Stimulated activated effector memory CD8-positive, alpha-beta T cell treated with anti-CD3 and anti-CD28 coated beads, Interleukin-12 subunit alpha, Interleukin-12 subunit beta, amount 100 ng/mL, for 72 hours (primary cell): ENCODE measurements at regions not wholly inside any gene's neighbourhood (a gene's known extent, or its start where the extent isn't known, plus 50 kb on each side); places are given as distances from the start of the nearest gene placed in this dataset.

Experiments used
- ATAC-seq: fragments of 150-1000 bp; cut with Tn5 transposase; 2 replicates; pipeline ENCODE4 v1.10.0; 2021
- DNase-seq, 2 donors: peaks; one replicate each; pipeline ENCODE4 v3.0.0; 2021 to 2022; ENCODE audit warnings: low spot score in 2 of 2
- H3K27ac Mint-ChIP-seq: one replicate; pipeline ENCODE4 v1.8.0; 2022; ENCODE audit warnings: mild to moderate bottlenecking, mixed read lengths
- H3K36me3 Mint-ChIP-seq: one replicate; pipeline ENCODE4 v1.8.0; 2022; ENCODE audit warnings: mild to moderate bottlenecking, mixed read lengths
- H3K4me1 Mint-ChIP-seq: one replicate; pipeline ENCODE4 v1.8.0; 2022; ENCODE audit warnings: mixed read lengths
- H3K4me3 Mint-ChIP-seq: one replicate; pipeline ENCODE4 v1.8.0; 2022; ENCODE audit warnings: mild to moderate bottlenecking, mixed read lengths
- H3K9me3 Mint-ChIP-seq: one replicate; pipeline ENCODE4 v1.8.0; 2022; ENCODE audit warnings: mixed read lengths

- no peak overlapping the region for H3K27ac Mint-ChIP-seq
- DNase-seq (no peak), ATAC-seq (no peak)
- no peak overlapping the region for H3K4me3 Mint-ChIP-seq
- no peaks in the 10 kb centered on the region for H3K36me3 Mint-ChIP-seq
- no peaks in the 10 kb centered on the region for H3K4me1 Mint-ChIP-seq
- no peaks in the 10 kb centered on the region for H3K9me3 Mint-ChIP-seq
These were observed 75.3 kb upstream of the OLFM1 start for GRCh38 chr9:135012166-135012565.

GRCh38 chr9:135014311-135015010, 73.0 kb upstream of the OLFM1 start:
- Mint-ChIP-seq H3K4me3 (no peak overlapping the region), H3K9me3 (no peaks in the 10 kb centered on the region), H3K36me3 (no peaks in the 10 kb centered on the region), H3K4me1 (peaks cover 4% of the 10 kb centered on the region), H3K27ac (no peak overlapping the region)
- no peak for DNase-seq
- no peak for ATAC-seq

GRCh38 chr9:135015096-135015495, 72.4 kb upstream of the OLFM1 start:
- ATAC-seq = no peak
- no peak overlapping the region for H3K4me3 Mint-ChIP-seq
- H3K4me1 Mint-ChIP-seq = peaks cover 4% of the 10 kb centered on the region
- H3K36me3 Mint-ChIP-seq = no peaks in the 10 kb centered on the region
- H3K9me3 Mint-ChIP-seq = no peaks in the 10 kb centered on the region
- DNase-seq = no peak
- no peak overlapping the region for H3K27ac Mint-ChIP-seq

GRCh38 chr9:135015565-135015964, 71.9 kb upstream of the OLFM1 start:
- DNase-seq = no peak
- H3K27ac Mint-ChIP-seq = no peak overlapping the region
- H3K36me3 Mint-ChIP-seq = no peaks in the 10 kb centered on the region
- no peak for ATAC-seq
- H3K9me3 Mint-ChIP-seq = no peaks in the 10 kb centered on the region
- H3K4me3 Mint-ChIP-seq = no peak overlapping the region
- H3K4me1 Mint-ChIP-seq = peaks cover 4% of the 10 kb centered on the region

GRCh38 chr9:135016037-135016640, 71.3 kb upstream of the OLFM1 start:
- Mint-ChIP-seq H3K4me1 (peaks cover 4% of the 10 kb centered on the region), H3K9me3 (no peaks in the 10 kb centered on the region), H3K27ac (no peak overlapping the region), H3K36me3 (no peaks in the 10 kb centered on the region), H3K4me3 (no peak overlapping the region)
- no peak for ATAC-seq
- DNase-seq = no peak

- Mint-ChIP-seq H3K4me1 (peaks cover 4% of the 10 kb centered on the region), H3K36me3 (no peaks in the 10 kb centered on the region), H3K9me3 (no peaks in the 10 kb centered on the region), H3K27ac (no peak overlapping the region), H3K4me3 (no peak overlapping the region)
- no peak for DNase-seq
- no peak for ATAC-seq
These were observed 70.6 kb upstream of the OLFM1 start for GRCh38 chr9:135016876-135017275.

- peaks cover 4% of the 10 kb centered on the region for H3K4me1 Mint-ChIP-seq
- ATAC-seq = no peak
- H3K27ac Mint-ChIP-seq = no peak overlapping the region
These were observed 69.6 kb upstream of the OLFM1 start for GRCh38 chr9:135017899-135018298.

GRCh38 chr9:135018306-135018915, 69.1 kb upstream of the OLFM1 start:
- no peak overlapping the region for H3K27ac Mint-ChIP-seq
- no peaks in the 10 kb centered on the region for H3K9me3 Mint-ChIP-seq
- no peak for DNase-seq
- ATAC-seq = no peak
- no peaks in the 10 kb centered on the region for H3K36me3 Mint-ChIP-seq
- H3K4me1 Mint-ChIP-seq = peaks cover 4% of the 10 kb centered on the region
- no peak overlapping the region for H3K4me3 Mint-ChIP-seq

More at GRCh38 chr9:135017899-135018298, 69.6 kb upstream of the OLFM1 start:
- H3K4me3 Mint-ChIP-seq = no peak overlapping the region
- no peak for DNase-seq
- no peaks in the 10 kb centered on the region for H3K36me3 Mint-ChIP-seq
- H3K9me3 Mint-ChIP-seq = no peaks in the 10 kb centered on the region

GRCh38 chr9:135019224-135019623, 68.2 kb upstream of the OLFM1 start:
- no peak for ATAC-seq
- Mint-ChIP-seq H3K9me3 (no peaks in the 10 kb centered on the region), H3K4me1 (peaks cover 4% of the 10 kb centered on the region), H3K36me3 (no peaks in the 10 kb centered on the region), H3K4me3 (no peak overlapping the region), H3K27ac (no peak overlapping the region)
- DNase-seq = no peak

- no peaks in the 10 kb centered on the region for H3K9me3 Mint-ChIP-seq
- H3K27ac Mint-ChIP-seq = no peak overlapping the region
- DNase-seq = no peak
- no peak overlapping the region for H3K4me3 Mint-ChIP-seq
- no peak for ATAC-seq
- H3K4me1 Mint-ChIP-seq = peaks cover 4% of the 10 kb centered on the region
- H3K36me3 Mint-ChIP-seq = no peaks in the 10 kb centered on the region
These were observed 66.7 kb upstream of the OLFM1 start for GRCh38 chr9:135020481-135021392.

GRCh38 chr9:135021393-135021789, 66.1 kb upstream of the OLFM1 start:
- Mint-ChIP-seq H3K27ac (no peak overlapping the region), H3K4me1 (peaks cover 4% of the 10 kb centered on the region), H3K36me3 (no peaks in the 10 kb centered on the region), H3K9me3 (no peaks in the 10 kb centered on the region), H3K4me3 (no peak overlapping the region)
- DNase-seq = no peak
- no peak for ATAC-seq

GRCh38 chr9:135022191-135022870, 65.1 kb upstream of the OLFM1 start:
- ATAC-seq (no peak), DNase-seq (no peak)
- Mint-ChIP-seq H3K4me3 (no peak overlapping the region), H3K9me3 (no peaks in the 10 kb centered on the region), H3K27ac (no peak overlapping the region), H3K4me1 (peaks cover 4% of the 10 kb centered on the region), H3K36me3 (no peaks in the 10 kb centered on the region)

- H3K9me3 Mint-ChIP-seq = no peaks in the 10 kb centered on the region
- H3K36me3 Mint-ChIP-seq = no peaks in the 10 kb centered on the region
- ATAC-seq (no peak), DNase-seq (no peak)
- peaks cover 4% of the 10 kb centered on the region for H3K4me1 Mint-ChIP-seq
- H3K27ac Mint-ChIP-seq = no peak overlapping the region
- H3K4me3 Mint-ChIP-seq = no peak overlapping the region
These were observed 64.2 kb upstream of the OLFM1 start for GRCh38 chr9:135023088-135023785.

- Mint-ChIP-seq H3K36me3 (no peaks in the 10 kb centered on the region), H3K4me1 (no peaks in the 10 kb centered on the region)
- ATAC-seq = no peak
These were observed 63.6 kb upstream of the OLFM1 start for GRCh38 chr9:135023786-135024405.

More at GRCh38 chr9:135023786-135024405, 63.6 kb upstream of the OLFM1 start:
- Mint-ChIP-seq H3K27ac (no peak overlapping the region), H3K9me3 (no peaks in the 10 kb centered on the region), H3K4me3 (no peak overlapping the region)
- no peak for DNase-seq
